ENCODE measurements at regions not wholly inside any gene's neighbourhood (a gene's known extent, or its start where the extent isn't known, plus 50 kb on each side); places are given as distances from the start of the nearest gene placed in this dataset.

DNA sequence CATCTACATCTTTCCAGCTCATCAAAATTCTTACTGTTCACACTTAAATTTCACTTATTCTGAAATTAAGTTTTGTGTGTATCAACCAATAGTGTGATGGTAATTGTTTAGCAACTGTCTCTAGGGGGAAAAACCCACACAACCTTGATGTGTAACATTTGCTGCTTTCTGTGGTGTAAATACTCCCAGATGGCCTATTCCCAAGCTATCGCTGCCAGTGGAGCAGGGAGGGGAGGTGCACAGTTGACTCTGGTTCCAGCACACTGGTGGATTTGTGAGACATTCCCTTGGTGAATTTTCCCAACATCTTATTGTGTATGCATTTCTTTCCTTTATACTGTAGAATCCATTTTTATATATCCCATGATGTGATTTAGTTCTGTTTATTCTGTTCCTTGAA lies 275.9 kb upstream of the SHH start:
- DNase-seq = no peak

DNA sequence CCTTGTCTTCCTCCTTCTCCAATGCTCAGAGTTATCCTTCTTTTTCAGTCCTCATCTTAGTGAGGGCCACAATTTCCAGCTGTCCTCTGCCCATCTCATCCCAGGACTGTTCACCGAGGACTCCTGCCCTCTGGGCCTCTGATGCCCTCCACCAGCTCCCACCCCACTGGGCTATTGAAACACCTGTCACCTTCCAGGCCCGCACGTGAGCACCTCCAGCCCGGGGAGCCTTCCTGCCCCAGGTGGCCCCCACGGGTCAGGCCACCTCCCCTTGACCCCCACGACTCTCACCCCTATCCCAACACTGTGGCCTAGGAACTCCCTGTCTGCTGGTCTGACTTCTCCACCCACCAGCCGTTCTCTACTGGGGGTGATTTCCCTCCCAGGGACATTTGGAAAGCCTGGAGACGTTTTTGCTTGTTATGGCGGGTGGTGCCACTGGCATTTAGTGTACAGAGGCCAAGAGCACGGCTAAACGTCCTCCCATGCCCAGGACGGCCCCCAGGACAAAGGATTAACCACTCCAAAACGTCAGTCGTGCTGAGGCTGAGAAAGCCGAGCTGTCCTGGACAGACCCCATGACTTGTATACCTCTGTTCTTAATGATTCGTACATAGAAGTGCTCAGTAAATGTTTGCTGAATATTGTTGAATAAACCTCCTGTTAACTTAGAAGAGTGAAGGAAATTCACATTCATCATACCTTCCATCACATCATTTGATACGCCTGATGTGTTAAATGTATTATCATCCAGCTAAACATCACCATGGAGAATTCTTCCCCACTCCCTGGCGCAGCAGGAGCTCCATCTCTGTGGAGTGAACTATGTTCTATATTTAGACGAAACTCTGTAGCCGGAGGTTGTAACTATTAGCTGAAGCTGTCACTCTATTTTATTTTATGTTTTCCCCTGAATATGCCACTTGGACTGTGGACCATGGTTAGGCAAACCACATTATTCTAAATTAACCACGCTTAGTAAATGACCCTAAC lies 270.1 kb upstream of the SHH start:
- no peak for DNase-seq

DNA sequence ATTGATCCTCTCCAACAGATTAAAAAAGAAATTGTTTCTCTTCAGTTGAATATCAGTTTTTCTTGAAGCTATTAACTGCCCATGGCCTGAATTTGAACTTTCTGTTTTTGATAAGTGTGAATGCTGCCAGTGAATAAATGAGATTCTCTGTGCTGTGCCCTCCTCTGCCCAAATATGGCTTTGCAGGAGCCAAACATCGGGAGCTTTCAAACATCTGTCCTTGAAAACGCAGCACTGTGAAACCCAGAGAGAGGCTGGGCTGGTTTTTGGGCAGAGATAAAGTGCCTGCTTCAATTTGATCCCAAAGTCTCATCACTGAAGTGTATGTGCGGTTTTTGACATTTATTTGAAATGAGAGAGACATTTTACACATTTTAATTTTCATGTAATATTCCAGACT lies 268.3 kb upstream of the SHH start:
- DNase-seq = no peak

DNA sequence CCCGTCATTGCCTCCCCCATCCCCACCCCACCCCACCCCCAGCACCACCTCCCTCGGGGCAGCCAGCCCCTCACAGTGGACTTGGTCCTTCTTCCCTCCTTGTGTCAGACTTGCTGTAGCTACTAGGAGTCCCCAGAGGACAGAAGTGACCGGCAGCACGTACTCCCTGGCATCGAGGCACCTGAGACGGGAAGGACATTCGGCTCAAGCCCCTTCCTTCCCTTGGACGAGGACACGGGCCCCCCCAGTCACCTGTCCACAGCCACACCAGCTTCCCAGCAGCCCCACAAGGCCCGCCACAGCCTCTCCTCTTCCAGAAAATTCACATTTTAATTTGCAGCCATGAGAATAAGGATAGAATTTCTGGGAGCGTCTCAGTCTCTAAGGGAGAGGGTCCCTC lies 267.8 kb upstream of the SHH start:
- no peak for DNase-seq

- DNase-seq = no peak
Measured at GRCh38 chr7:156079156-156079555, 266.9 kb upstream of the SHH start.

- DNase-seq = no peak
Measured at GRCh38 chr7:156074982-156075615, 262.8 kb upstream of the SHH start.

- no peak for DNase-seq
Measured at GRCh38 chr7:156074084-156074483, 261.8 kb upstream of the SHH start.

GRCh38 chr7:156073366-156074052 lies 261.2 kb upstream of the SHH start:
- DNase-seq = no peak

DNA sequence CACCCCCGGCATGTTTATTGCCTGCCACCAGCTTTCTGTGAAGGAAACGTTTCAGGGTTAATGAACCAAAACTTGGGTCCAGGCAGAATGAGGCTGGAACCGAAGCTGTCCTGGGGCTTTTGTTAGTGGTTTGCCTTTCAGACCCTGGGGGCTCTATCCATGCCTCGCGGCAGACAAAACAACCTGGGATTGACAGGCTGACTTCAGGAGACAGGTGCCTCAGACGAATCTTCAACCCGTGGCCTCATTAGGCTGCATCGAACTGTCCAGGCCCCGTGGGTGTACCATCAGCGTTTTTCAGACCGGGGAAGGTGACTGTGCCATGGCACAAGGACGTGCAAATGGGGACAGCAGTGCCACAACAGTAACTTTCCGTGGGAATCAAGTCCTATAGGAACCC lies 259.3 kb upstream of the SHH start:
- no peak for DNase-seq

GRCh38 chr7:156069891-156070290 lies 257.6 kb upstream of the SHH start:
- no peak for DNase-seq

- no peak for DNase-seq
Measured at GRCh38 chr7:156067156-156067555, 254.9 kb upstream of the SHH start.

DNA sequence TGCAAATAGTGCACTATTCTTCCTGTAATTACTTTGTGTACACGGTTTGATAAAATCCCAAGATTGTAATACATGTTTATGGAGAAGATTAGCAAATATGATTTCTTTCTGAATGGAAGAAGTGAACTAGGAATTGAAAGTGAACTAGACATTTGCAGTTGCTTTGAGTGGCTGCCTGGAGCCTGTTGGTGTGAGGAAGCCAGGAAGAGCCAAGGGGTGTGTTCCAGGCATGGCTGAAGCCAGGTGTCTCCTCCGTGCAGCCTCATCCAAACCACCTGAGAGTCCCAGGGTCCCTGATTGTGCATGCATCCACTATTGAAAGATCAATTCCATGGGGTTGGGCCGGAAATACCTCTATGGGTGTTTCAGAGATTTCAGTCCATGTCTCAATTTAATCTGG lies 253.1 kb upstream of the SHH start:
- no peak for DNase-seq

GRCh38 chr7:156064971-156065386 lies 252.7 kb upstream of the SHH start:
- no peak for DNase-seq

DNA sequence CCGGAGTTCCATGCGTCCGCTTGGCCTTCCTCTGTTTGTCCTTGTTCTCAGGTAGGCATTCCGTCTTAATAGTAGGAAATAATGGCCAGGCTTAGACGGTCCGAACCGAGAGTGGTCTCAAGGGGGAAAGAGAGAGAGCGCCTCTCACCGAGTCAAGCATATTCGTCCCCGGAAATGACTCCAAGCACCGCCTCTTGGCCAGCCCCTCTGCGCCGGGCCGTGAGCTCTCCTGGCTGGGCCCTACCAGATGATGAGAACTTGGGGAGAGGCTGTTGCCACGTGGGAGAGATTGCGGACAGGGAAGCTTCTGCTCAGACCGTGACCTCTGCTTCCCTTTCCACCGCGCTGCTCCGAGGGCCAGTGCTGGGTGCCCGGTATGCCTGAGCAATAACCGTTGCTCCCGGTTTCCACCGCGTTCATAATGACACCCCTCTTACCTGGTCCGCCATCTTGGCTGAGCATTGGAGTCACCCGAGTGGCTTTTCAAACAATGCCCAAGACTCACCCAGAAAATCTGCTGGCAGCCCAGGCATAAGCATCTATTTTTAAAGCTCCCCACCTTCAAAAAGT lies 251.1 kb upstream of the SHH start:
- DNase-seq = no peak

GRCh38 chr7:156062286-156062685 lies 250.0 kb upstream of the SHH start:
- no peak for DNase-seq

DNA sequence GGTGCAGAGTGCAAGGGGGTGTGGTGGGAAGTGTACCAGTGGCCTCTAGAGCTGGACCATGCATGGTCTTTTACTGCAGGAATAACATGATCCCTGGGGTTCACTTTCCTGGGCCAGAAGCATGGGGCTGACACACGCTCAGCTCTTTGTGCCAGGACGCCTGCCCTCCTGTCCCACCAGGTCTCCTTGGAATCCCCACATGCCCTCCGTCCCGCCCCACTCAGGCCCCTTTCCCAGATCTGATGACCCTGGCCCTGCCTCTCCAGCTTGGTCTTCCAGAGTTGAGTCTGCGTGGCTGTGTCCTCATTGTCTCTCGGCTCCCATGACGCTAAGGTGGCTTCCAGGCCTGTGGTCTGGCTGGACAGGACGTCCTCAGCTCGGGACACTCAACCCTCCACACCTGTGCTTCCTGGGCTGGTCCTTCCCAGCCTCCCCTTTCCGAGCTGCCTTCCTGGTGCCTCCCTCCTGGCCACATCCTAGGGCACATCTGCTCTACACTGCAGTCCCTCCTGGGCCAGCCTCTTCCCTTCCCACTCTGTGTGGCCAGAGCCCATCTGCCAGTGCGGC lies 249.5 kb upstream of the SHH start:
- no peak for DNase-seq

GRCh38 chr7:156060925-156061324 lies 248.7 kb upstream of the SHH start:
- no peak for DNase-seq

DNA sequence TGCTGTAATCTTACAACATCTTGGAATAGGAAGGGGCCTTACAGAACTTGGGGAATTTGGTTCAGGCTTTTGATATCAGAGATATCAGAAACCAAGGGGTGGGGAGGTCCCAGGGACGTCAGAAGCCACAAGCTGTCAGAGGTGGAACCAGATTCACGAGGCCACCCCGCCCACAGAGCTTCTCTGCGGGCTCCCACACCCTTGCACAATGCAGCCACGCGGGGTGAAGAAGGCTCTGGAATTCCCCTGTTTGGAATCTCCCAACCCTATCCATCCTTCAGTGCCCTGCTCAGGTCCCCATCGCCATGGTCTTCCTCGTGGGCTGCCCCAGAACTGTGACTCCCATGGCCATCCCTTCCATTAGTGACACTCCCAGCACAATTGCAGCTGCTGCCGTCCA lies 247.1 kb upstream of the SHH start:
- no peak for DNase-seq

DNA sequence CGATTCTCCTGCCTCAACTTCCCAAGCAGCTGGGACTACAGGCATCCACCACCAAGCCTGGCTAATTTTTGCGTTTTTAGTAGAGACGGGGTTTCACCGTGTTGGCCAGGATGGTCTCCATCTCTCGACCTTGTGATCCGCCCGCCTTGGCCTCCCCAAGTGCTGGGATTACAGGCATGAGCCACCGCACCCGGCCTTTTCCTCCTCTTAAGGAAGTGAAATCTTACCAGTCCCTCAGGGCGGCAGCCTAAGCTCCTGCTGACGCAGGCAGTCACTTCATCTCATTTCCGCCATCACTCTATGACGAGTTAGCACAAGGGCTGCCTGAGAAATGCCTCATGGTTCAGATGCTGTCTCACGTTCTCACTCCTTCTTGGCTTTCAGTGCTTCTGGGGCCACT lies 246.0 kb upstream of the SHH start:
- DNase-seq = no peak

DNA sequence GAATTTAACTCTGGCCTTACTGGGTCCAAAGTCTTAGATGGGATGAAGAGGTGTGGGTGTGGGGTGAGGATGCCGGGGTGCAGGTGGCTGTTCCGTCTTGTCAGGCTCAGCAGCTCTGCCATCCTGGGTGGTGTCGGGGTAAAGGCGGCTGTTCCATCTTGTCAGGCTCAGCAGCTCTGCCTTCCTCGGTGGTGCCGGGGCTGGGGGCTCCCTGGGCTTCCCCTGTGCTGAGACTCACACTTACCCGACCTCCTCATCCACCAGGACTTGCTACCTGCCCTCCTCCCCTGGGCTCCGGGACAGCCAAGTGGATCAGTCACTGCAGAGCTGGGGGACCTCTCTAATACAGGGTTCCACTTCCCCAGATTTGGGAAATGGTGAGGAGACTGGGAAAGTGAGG lies 244.3 kb upstream of the SHH start:
- DNase-seq = no peak

GRCh38 chr7:156055206-156055822 lies 243.1 kb upstream of the SHH start:
- DNase-seq = no peak

GRCh38 chr7:156051884-156052283 lies 239.6 kb upstream of the SHH start:
- no peak for DNase-seq
